Esophagus muscularis mucosa (tissue), 3 donors: ENCODE measurements at regions not wholly inside any gene's neighbourhood (a gene's known extent, or its start where the extent isn't known, plus 50 kb on each side); places are given as distances from the start of the nearest gene placed in this dataset.

Source experiments
- POLR2A ChIP-seq: fragments of 450-650 bp; IDR thresholded peaks from one replicate; pipeline ENCODE4 v1.6.1; 2017; ENCODE audit warnings: antibody characterized with exemption, moderate library complexity, mild to moderate bottlenecking, low read depth
- POLR2AphosphoS5 ChIP-seq, 2 donors: sonication (generic); formaldehyde crosslinking; IDR thresholded peaks; one replicate each; pipeline ENCODE4 v1.6.1; 2017; ENCODE audit warnings: antibody characterized with exemption in 2 of 2
- TF ChIP-seq, protein P1 (sequence below), 3 experiments: fragments of 200-600 bp in 2 of 3; fragments of 450-650 bp in 1 of 3; sonication (generic) in 2 of 3; IDR thresholded peaks; one replicate each; pipeline ENCODE4 v1.5.1; 2017 to 2019; ENCODE audit warnings: antibody characterized with exemption in 3 of 3, mild to moderate bottlenecking in 2 of 3, moderate library complexity in 1 of 3

DNA sequence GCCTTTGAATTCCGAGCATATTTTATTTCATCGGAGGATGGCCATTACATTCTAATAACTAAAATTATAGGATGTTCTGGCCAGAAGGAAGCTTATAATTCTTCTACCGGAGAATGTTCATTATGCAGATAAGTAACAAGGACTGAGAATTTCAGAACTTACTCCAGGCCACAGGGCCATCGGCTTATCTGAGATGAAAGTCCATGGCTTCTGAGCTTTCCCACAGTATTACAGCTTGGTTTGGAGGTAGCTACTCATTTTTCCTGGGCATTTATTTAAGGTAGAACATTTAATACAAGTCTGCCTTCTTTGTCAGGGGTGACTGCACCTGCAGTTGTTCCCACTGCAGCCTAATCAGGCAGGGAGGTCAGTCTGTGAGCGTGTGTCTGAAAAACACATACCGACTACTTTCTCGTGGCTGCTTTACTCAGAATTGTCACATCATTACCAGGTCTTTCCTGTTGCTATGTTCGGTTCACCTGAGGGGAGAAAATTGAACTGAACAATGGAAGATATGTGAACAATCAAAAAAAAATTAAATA is 219.7 kb upstream of the CPHXL start:
- TF ChIP-seq, protein P1, sequence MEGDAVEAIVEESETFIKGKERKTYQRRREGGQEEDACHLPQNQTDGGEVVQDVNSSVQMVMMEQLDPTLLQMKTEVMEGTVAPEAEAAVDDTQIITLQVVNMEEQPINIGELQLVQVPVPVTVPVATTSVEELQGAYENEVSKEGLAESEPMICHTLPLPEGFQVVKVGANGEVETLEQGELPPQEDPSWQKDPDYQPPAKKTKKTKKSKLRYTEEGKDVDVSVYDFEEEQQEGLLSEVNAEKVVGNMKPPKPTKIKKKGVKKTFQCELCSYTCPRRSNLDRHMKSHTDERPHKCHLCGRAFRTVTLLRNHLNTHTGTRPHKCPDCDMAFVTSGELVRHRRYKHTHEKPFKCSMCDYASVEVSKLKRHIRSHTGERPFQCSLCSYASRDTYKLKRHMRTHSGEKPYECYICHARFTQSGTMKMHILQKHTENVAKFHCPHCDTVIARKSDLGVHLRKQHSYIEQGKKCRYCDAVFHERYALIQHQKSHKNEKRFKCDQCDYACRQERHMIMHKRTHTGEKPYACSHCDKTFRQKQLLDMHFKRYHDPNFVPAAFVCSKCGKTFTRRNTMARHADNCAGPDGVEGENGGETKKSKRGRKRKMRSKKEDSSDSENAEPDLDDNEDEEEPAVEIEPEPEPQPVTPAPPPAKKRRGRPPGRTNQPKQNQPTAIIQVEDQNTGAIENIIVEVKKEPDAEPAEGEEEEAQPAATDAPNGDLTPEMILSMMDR (IDR thresholded peaks at IDR 0.05): no peak
- TF ChIP-seq POLR2AphosphoS5 (IDR thresholded peaks at IDR 0.05) (no peak), POLR2A (no peak)
